ENCODE measurements at regions not wholly inside any gene's neighbourhood (a gene's known extent, or its start where the extent isn't known, plus 50 kb on each side); places are given as distances from the start of the nearest gene placed in this dataset.

- Histone ChIP-seq H3K9me2 (replicated peaks; ENCODE audit: insufficient read depth, low read length) (no peaks in the 10 kb centered on the region), H3K4me2 (ENCODE audit: low read depth, low read length, poor library complexity, severe bottlenecking) (no peak overlapping the region), H2AFZ (ENCODE audit: low read length) (no peak overlapping the region), H3K27ac (ENCODE audit: low read length) (no peak overlapping the region), H3K36me3 (ENCODE audit: insufficient read depth, low read length) (no peaks in the 10 kb centered on the region), H4K20me1 (ENCODE audit: insufficient read depth, low read depth, low read length) (no peaks in the 10 kb centered on the region), H3K9ac (ENCODE audit: low read length) (no peak overlapping the region), H3K79me2 (ENCODE audit: low read length) (no peaks in the 10 kb centered on the region), H3K4me3 (ENCODE audit: low read length) (no peak overlapping the region), H3K27me3 (ENCODE audit: low read length) (no peaks in the 10 kb centered on the region), H3K9me3 (ENCODE audit: low read length) (no peaks in the 10 kb centered on the region), H3K4me1 (ENCODE audit: low read length) (no peaks in the 10 kb centered on the region)
- DNase-seq: no peak
These were observed 1170.5 kb upstream of the AGA start for GRCh38 chr4:178612733-178613132.

GRCh38 chr4:178632415-178632814 is 1190.2 kb upstream of the AGA start:
- Histone ChIP-seq H3K9me2 (replicated peaks; ENCODE audit: insufficient read depth, low read length) (no peaks in the 10 kb centered on the region), H4K20me1 (ENCODE audit: insufficient read depth, low read depth, low read length) (no peaks in the 10 kb centered on the region), H3K27ac (ENCODE audit: low read length) (no peak overlapping the region), H3K9ac (ENCODE audit: low read length) (no peak overlapping the region), H3K9me3 (ENCODE audit: low read length) (no peaks in the 10 kb centered on the region), H3K36me3 (ENCODE audit: insufficient read depth, low read length) (no peaks in the 10 kb centered on the region), H3K4me3 (ENCODE audit: low read length) (no peak overlapping the region), H2AFZ (ENCODE audit: low read length) (no peak overlapping the region), H3K4me2 (ENCODE audit: low read depth, low read length, poor library complexity, severe bottlenecking) (no peak overlapping the region), H3K27me3 (ENCODE audit: low read length) (no peaks in the 10 kb centered on the region), H3K4me1 (ENCODE audit: low read length) (no peaks in the 10 kb centered on the region), H3K79me2 (ENCODE audit: low read length) (no peaks in the 10 kb centered on the region)
- no peak for DNase-seq

GRCh38 chr4:178633263-178633662 is 1191.0 kb upstream of the AGA start:
- no peaks in the 10 kb centered on the region for H4K20me1 ChIP-seq (ENCODE audit: insufficient read depth, low read depth, low read length)
- H3K9me2 ChIP-seq (replicated peaks; ENCODE audit: insufficient read depth, low read length): no peaks in the 10 kb centered on the region
- no peaks in the 10 kb centered on the region for H3K9me3 ChIP-seq (ENCODE audit: low read length)
- H3K27ac ChIP-seq (ENCODE audit: low read length): no peak overlapping the region
- no peaks in the 10 kb centered on the region for H3K36me3 ChIP-seq (ENCODE audit: insufficient read depth, low read length)
- H3K79me2 ChIP-seq (ENCODE audit: low read length): no peaks in the 10 kb centered on the region
- no peak overlapping the region for H3K9ac ChIP-seq (ENCODE audit: low read length)
- no peak overlapping the region for H3K4me2 ChIP-seq (ENCODE audit: low read depth, low read length, poor library complexity, severe bottlenecking)
- no peak overlapping the region for H3K4me3 ChIP-seq (ENCODE audit: low read length)
- no peak for DNase-seq
- no peaks in the 10 kb centered on the region for H3K27me3 ChIP-seq (ENCODE audit: low read length)
- no peak overlapping the region for H2AFZ ChIP-seq (ENCODE audit: low read length)
- no peaks in the 10 kb centered on the region for H3K4me1 ChIP-seq (ENCODE audit: low read length)

- no peaks in the 10 kb centered on the region for H3K27me3 ChIP-seq (ENCODE audit: low read length)
- H3K79me2 ChIP-seq (ENCODE audit: low read length): no peaks in the 10 kb centered on the region
- H2AFZ ChIP-seq (ENCODE audit: low read length): no peak overlapping the region
- DNase-seq: no peak
- no peak overlapping the region for H3K4me3 ChIP-seq (ENCODE audit: low read length)
- no peak overlapping the region for H3K27ac ChIP-seq (ENCODE audit: low read length)
- no peaks in the 10 kb centered on the region for H3K9me2 ChIP-seq (replicated peaks; ENCODE audit: insufficient read depth, low read length)
- no peaks in the 10 kb centered on the region for H3K9me3 ChIP-seq (ENCODE audit: low read length)
- no peaks in the 10 kb centered on the region for H3K4me1 ChIP-seq (ENCODE audit: low read length)
- no peak overlapping the region for H3K4me2 ChIP-seq (ENCODE audit: low read depth, low read length, poor library complexity, severe bottlenecking)
- H3K36me3 ChIP-seq (ENCODE audit: insufficient read depth, low read length): no peaks in the 10 kb centered on the region
- no peak overlapping the region for H3K9ac ChIP-seq (ENCODE audit: low read length)
- H4K20me1 ChIP-seq (ENCODE audit: insufficient read depth, low read depth, low read length): no peaks in the 10 kb centered on the region
These were observed 1222.4 kb upstream of the AGA start for GRCh38 chr4:178664621-178665020.

- Histone ChIP-seq H2AFZ (ENCODE audit: low read length) (no peak overlapping the region), H3K4me3 (ENCODE audit: low read length) (no peak overlapping the region), H3K9me3 (ENCODE audit: low read length) (no peaks in the 10 kb centered on the region), H3K79me2 (ENCODE audit: low read length) (no peaks in the 10 kb centered on the region), H3K4me1 (ENCODE audit: low read length) (no peaks in the 10 kb centered on the region), H4K20me1 (ENCODE audit: insufficient read depth, low read depth, low read length) (no peaks in the 10 kb centered on the region), H3K27ac (ENCODE audit: low read length) (no peak overlapping the region), H3K36me3 (ENCODE audit: insufficient read depth, low read length) (no peaks in the 10 kb centered on the region), H3K27me3 (ENCODE audit: low read length) (no peaks in the 10 kb centered on the region), H3K4me2 (ENCODE audit: low read depth, low read length, poor library complexity, severe bottlenecking) (no peak overlapping the region), H3K9me2 (replicated peaks; ENCODE audit: insufficient read depth, low read length) (no peaks in the 10 kb centered on the region), H3K9ac (ENCODE audit: low read length) (no peak overlapping the region)
- DNase-seq: no peak
These were observed 1223.7 kb upstream of the AGA start for GRCh38 chr4:178665916-178666315.

GRCh38 chr4:178671766-178672165 is 1229.5 kb upstream of the AGA start:
- H3K27me3 ChIP-seq (ENCODE audit: low read length): no peaks in the 10 kb centered on the region
- H3K9ac ChIP-seq (ENCODE audit: low read length): no peak overlapping the region
- no peak overlapping the region for H2AFZ ChIP-seq (ENCODE audit: low read length)
- DNase-seq: no peak
- no peaks in the 10 kb centered on the region for H3K9me3 ChIP-seq (ENCODE audit: low read length)
- H3K79me2 ChIP-seq (ENCODE audit: low read length): no peaks in the 10 kb centered on the region
- H3K36me3 ChIP-seq (ENCODE audit: insufficient read depth, low read length): no peaks in the 10 kb centered on the region
- H4K20me1 ChIP-seq (ENCODE audit: insufficient read depth, low read depth, low read length): no peaks in the 10 kb centered on the region
- H3K4me3 ChIP-seq (ENCODE audit: low read length): no peak overlapping the region
- no peak overlapping the region for H3K27ac ChIP-seq (ENCODE audit: low read length)
- H3K9me2 ChIP-seq (replicated peaks; ENCODE audit: insufficient read depth, low read length): no peaks in the 10 kb centered on the region
- no peaks in the 10 kb centered on the region for H3K4me1 ChIP-seq (ENCODE audit: low read length)
- H3K4me2 ChIP-seq (ENCODE audit: low read depth, low read length, poor library complexity, severe bottlenecking): no peak overlapping the region

- no peak overlapping the region for H3K4me2 ChIP-seq (ENCODE audit: low read depth, low read length, poor library complexity, severe bottlenecking)
- H4K20me1 ChIP-seq (ENCODE audit: insufficient read depth, low read depth, low read length): no peaks in the 10 kb centered on the region
- no peak overlapping the region for H3K27ac ChIP-seq (ENCODE audit: low read length)
- H3K4me1 ChIP-seq (ENCODE audit: low read length): no peaks in the 10 kb centered on the region
- H2AFZ ChIP-seq (ENCODE audit: low read length): no peak overlapping the region
- H3K36me3 ChIP-seq (ENCODE audit: insufficient read depth, low read length): no peaks in the 10 kb centered on the region
- H3K9ac ChIP-seq (ENCODE audit: low read length): no peak overlapping the region
- no peaks in the 10 kb centered on the region for H3K79me2 ChIP-seq (ENCODE audit: low read length)
- no peaks in the 10 kb centered on the region for H3K9me3 ChIP-seq (ENCODE audit: low read length)
- H3K27me3 ChIP-seq (ENCODE audit: low read length): no peaks in the 10 kb centered on the region
- H3K4me3 ChIP-seq (ENCODE audit: low read length): no peak overlapping the region
- no peak for DNase-seq
- H3K9me2 ChIP-seq (replicated peaks; ENCODE audit: insufficient read depth, low read length): no peaks in the 10 kb centered on the region
These were observed 1230.3 kb upstream of the AGA start for GRCh38 chr4:178672512-178672911.

- H3K4me2 ChIP-seq (ENCODE audit: low read depth, low read length, poor library complexity, severe bottlenecking): no peak overlapping the region
- H3K4me3 ChIP-seq (ENCODE audit: low read length): no peak overlapping the region
- H2AFZ ChIP-seq (ENCODE audit: low read length): no peak overlapping the region
- H3K27ac ChIP-seq (ENCODE audit: low read length): no peak overlapping the region
- no peaks in the 10 kb centered on the region for H3K9me2 ChIP-seq (replicated peaks; ENCODE audit: insufficient read depth, low read length)
- no peaks in the 10 kb centered on the region for H3K27me3 ChIP-seq (ENCODE audit: low read length)
- H3K36me3 ChIP-seq (ENCODE audit: insufficient read depth, low read length): no peaks in the 10 kb centered on the region
- no peaks in the 10 kb centered on the region for H3K4me1 ChIP-seq (ENCODE audit: low read length)
- no peak overlapping the region for H3K9ac ChIP-seq (ENCODE audit: low read length)
- DNase-seq: no peak
- no peaks in the 10 kb centered on the region for H3K9me3 ChIP-seq (ENCODE audit: low read length)
- no peaks in the 10 kb centered on the region for H4K20me1 ChIP-seq (ENCODE audit: insufficient read depth, low read depth, low read length)
- H3K79me2 ChIP-seq (ENCODE audit: low read length): no peaks in the 10 kb centered on the region
These were observed 1239.6 kb upstream of the AGA start for GRCh38 chr4:178681871-178682270.

GRCh38 chr4:178689926-178690325 is 1247.7 kb upstream of the AGA start:
- H3K36me3 ChIP-seq (ENCODE audit: insufficient read depth, low read length): no peaks in the 10 kb centered on the region
- no peak overlapping the region for H2AFZ ChIP-seq (ENCODE audit: low read length)
- no peak overlapping the region for H3K27ac ChIP-seq (ENCODE audit: low read length)
- H3K4me1 ChIP-seq (ENCODE audit: low read length): no peaks in the 10 kb centered on the region
- H4K20me1 ChIP-seq (ENCODE audit: insufficient read depth, low read depth, low read length): no peaks in the 10 kb centered on the region
- no peak for DNase-seq
- no peaks in the 10 kb centered on the region for H3K79me2 ChIP-seq (ENCODE audit: low read length)
- no peaks in the 10 kb centered on the region for H3K9me3 ChIP-seq (ENCODE audit: low read length)
- H3K27me3 ChIP-seq (ENCODE audit: low read length): no peaks in the 10 kb centered on the region
- no peak overlapping the region for H3K4me3 ChIP-seq (ENCODE audit: low read length)
- no peaks in the 10 kb centered on the region for H3K9me2 ChIP-seq (replicated peaks; ENCODE audit: insufficient read depth, low read length)
- H3K4me2 ChIP-seq (ENCODE audit: low read depth, low read length, poor library complexity, severe bottlenecking): no peak overlapping the region
- H3K9ac ChIP-seq (ENCODE audit: low read length): no peak overlapping the region
